Activated CD8-positive, alpha-beta memory T cell treated with anti-CD3 and anti-CD28 coated beads for 1 hour (primary cell): ENCODE measurements at regions not wholly inside any gene's neighbourhood (a gene's known extent, or its start where the extent isn't known, plus 50 kb on each side); places are given as distances from the start of the nearest gene placed in this dataset.

Source experiments
- DNase-seq, 2 donors: peaks; one replicate each; pipeline ENCODE4 v3.0.0-alpha.2; 2020; ENCODE audit warnings: low read depth in 1 of 2; ENCODE audit errors: extremely low read depth in 1 of 2

DNA sequence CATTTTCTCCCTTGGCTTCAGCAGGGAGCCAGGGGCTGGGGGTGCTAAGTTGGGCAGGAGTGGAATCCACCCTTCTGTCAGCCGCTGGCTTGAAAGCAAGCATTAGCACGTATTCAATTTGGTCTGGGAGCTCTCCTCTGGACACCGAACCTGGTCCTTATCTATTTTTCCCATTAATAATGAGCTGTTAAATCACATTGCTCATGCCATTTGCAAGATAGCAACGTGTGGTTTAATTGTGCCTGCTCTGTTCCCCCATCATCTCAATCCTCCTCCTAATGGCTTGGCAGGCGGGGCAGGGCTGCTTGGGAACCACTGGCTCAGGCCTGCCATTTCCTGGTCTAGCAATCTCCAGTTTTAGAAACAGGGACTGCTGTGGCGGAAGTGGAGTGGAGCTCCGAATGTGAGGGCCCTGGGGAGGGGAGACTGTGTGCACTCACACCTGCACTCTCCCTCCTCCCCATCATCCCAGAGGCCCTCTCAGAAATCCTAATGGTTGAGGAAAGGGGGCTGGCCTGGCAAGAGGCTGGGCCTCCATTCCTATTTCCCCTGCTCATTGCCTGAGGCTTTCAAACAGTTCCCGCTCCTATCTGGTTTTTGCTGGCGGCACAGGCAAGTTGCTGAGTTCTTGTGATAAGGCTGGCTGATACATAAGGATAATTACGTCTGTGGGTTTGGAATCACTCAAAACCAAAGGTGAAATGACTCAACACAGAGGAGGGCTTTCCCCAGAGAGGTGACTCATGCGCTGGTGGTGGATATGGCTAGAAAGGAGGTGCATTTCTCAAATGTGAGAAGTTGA, 201.2 kb upstream of the E2F8 start:
- DNase-seq = no peak

- no peak for DNase-seq
Observed at GRCh38 chr11:19441288-19441687, 200.5 kb upstream of the E2F8 start.

DNA sequence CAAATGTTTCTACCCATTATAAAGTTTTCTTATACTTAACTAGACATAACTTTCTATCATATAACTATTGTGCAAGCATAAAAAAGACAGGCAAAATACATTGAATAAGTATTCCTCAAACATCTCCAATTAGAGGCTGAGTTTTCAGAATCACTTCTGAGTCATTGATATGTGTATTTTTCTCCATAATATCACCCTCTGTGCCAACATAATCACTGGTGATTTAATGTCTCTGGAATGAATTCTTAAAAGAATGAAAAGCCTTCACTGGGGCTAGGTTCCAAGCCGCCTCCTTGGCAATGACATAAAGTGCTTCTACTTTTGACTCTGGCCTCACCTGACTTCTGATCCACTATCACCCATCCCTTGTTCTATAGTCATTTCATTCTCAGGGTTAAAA, 197.0 kb upstream of the E2F8 start:
- DNase-seq = no peak

GRCh38 chr11:19436932-19437331, 196.2 kb upstream of the E2F8 start:
- DNase-seq = no peak

DNA sequence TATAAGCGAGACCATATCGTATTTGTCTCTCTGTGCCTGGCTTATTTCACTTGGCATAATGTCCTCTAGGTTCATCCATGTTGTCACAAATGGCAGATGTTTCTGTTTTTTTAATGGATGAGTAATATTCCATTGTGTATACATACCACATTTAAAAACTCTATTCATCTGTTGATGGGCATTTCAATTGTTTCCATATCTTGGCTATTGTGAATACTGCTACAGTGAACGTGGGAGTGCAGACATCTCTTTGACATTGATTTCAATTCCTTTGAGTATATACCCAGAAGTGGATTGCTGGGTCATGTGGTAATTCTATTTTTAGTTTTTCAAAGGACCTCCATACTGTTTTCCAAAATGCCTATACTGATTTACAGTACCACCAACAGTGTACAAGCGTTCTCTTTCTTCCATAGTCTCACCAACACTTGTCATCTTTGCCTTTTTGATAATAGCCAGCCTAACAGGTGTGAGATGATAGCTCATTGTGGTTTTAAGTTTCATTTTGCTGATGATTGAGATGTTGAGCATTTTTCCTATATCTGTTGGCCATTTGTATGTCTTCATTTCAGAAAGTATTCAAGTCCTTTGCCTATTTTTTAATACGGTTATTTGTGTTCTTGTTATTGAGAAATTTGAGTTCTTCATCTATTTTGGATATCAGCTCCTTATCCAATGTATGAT, 194.7 kb upstream of the E2F8 start:
- no peak for DNase-seq

- no peak for DNase-seq
Observed at GRCh38 chr11:19433791-19434190, 193.0 kb upstream of the E2F8 start.

DNA sequence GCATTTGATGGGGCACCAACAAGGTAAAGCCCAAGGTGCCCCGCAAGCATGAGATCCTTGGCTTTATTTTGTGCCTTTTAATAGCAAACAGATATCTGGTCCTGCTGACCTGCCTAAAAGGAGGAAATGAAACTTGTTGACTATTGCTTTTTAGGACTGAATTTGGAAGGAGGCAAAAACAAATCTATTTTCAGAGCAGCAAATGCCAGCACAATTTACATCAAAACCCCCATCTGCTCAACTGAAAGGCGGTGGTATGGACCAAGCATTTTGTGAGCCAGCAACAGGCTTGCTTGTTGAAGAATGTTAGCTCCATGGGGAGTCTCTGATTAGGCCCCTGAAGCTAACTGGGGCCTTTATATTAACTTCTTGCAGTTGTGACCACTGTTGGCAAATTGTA, 192.6 kb upstream of the E2F8 start:
- no peak for DNase-seq

DNA sequence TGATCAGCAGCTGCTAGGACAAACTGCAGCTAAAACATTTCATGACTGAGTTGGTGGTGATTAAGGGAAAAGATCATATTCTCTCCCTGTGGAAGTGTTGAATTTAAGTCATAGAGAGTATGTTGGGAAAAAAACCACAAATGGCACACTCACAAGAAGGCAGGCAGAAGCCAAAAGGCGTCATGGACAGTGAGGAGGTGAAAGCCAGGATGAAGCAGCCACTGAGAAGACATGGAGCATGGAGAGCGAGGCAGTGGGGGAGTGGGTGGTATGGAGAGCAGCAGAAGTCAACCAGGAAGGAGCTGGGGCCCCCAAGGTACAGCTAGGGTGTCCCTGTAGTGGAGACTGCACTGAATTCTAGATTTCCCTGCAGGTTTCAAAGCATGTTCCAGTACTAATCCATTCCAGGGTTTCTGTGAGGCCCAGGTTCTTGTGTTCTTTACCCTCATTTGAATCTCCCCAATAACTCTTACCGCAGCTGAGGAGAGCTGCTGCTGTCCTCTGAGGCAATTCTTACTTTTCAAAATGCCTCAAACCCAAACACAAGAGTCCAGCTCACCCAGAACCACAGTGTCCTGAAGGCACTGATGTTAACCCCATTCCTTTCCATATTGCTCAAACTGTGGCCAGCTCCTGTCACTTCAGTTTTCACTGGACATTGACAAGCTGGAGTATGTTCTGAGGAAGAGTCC, 191.8 kb upstream of the E2F8 start:
- DNase-seq = no peak

- no peak for DNase-seq
Observed at GRCh38 chr11:19430754-19431398, 190.1 kb upstream of the E2F8 start.

DNA sequence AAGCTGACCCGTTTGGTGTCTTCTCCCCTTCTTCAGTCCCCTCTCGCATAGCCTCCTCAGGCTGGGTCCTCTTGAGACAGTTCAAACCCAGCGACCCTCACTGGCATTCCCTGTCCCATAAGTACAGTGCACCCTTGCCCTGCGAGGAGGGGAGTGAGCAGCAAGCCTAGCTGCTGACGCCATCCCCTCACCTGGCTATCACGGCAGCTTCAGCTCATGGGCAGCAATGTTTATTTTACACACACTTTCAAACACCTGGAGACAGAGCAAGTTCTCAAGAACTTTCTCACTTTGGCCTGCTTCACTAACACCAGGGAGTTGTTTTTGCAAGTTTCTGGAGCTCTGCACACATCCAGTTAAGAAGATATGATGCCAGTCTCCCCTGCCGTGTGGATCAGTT, 189.6 kb upstream of the E2F8 start:
- DNase-seq = no peak

DNA sequence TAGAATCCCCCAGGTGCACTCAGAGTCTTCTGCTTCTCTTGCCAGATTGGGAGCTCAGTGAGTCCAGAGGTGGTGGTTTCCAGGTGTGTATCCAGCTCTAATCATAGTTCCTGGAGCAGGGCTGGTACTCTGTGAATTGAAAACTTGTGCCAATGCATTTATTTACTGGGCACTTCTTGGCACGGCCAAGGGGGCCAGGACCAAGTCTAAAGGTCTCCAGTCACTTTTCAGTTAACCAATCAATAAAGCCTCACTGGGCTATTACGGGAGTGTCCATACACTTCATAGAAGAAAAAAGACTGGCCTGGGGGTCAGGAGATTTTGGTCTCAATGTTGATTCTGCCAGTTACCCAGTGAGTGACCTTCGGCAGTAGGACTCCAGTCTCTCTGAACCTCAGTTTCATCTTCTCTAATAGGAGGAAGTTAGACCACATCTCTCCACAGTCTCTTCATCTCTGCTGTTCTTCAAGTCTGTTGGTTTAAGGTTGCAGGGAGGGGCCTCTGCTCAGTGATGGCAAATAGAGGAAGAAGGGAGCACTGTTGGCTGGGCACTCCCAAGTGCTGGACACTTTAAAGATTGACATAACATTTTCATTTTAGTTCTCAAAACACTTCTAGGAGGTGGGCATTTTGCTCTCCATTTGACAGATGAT, 188.5 kb upstream of the E2F8 start:
- DNase-seq = no peak

GRCh38 chr11:19428206-19429002, 187.7 kb upstream of the E2F8 start:
- DNase-seq = no peak

DNA sequence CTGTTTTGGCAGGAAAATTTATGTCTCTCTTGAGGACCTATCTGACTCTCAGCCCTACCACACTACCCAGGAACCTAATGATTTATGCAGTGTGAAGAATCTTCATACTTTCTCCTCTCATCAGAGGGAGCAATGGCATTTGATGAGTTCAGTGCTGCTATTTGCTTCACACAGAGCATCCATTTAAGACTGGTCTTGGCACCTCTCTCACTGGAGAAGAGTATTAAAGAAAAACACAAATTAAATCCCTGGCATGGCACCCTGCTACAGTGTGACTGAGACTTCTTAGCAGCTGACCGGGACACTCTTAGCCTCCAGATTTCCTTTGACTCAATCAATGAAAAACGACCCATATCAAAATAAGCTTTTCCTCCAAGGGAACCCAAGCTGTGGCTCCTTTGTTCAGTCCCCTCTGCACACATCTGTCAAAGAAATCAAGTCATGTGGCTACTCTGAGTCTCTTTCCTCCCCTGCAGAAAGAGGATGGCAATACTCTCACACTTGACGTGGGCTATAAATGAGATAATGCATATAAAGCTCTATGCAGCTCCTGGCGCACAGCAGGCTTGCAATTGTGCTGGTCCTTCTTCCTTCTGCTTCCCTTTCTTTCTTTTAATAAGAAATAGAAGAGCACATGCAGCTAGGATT, 186.1 kb upstream of the E2F8 start:
- DNase-seq = no peak

- no peak for DNase-seq
Observed at GRCh38 chr11:19426011-19426755, 185.4 kb upstream of the E2F8 start.

DNA sequence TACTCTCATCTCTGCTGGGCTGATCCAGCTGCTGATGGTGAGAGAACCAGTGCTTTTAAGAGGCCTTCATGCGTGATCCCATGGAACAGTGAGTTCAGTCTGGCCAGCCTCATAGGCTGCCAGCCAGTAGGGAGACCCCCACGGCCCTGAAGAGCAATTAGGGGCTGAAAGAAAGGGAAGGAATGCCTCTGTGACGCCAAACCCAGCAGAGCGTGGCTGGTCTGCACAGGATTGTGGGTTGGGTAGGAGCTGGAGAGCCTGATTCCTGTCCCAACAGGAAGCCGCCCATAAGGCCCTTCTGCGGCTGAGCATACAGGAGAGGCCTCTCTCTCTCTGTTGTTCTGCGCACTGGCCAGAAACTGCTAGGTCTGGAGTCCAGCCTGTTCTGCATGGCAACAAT, 181.5 kb upstream of the E2F8 start:
- no peak for DNase-seq

- no peak for DNase-seq
Observed at GRCh38 chr11:19420868-19421533, 180.3 kb upstream of the E2F8 start.

- no peak for DNase-seq
Observed at GRCh38 chr11:19419808-19420207, 179.1 kb upstream of the E2F8 start.

DNA sequence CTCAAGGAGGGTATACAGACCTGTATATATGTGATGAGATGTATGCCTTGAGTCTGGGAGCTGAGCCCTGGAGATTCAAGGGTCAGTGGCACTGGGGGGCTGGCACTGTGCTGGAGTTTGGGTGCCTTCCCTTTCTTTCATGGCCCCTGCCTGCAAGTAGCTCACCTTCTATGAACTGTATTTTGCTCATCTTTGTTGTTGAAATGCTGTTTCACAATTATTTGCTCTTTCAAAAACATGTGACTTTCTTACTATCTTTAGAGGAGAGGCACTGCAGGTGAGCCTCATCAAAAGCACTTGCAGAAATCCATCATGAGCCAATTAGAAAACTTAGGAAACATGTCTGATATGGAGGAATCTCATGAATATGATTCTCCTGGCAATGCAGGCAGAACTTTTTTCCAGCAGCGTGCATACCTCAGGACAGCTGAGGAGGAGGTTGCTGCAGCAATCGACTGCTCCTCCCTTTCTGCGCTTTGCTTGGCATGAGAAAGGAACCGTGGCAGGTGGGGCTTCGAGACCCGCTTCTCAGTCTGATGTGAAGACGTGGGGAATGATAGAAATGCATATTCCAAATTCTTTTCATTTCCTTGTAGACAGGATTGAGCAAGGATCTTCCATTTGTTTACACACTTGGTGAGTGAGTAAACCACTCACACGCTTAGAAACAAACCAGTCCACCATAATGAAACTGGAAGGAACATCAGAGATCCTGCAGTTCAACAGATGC, 178.4 kb upstream of the E2F8 start:
- no peak for DNase-seq
